ENCODE measurements at regions not wholly inside any gene's neighbourhood (a gene's known extent, or its start where the extent isn't known, plus 50 kb on each side); places are given as distances from the start of the nearest gene placed in this dataset.
"Not testable (repeated sequence)": the region's sequence is repeated elsewhere in the genome, so short reads cannot be mapped to it uniquely, and the experiment has no call there.

- TF ChIP-seq PKNOX1 (IDR thresholded peaks at IDR 0.05) = no peak
- no peak for TF ChIP-seq ARNT (IDR thresholded peaks at IDR 0.05)
- TF ChIP-seq ELF4 (IDR thresholded peaks at IDR 0.05) = no peak
- TF ChIP-seq HDGF (IDR thresholded peaks at IDR 0.05; ENCODE audit: borderline replicate concordance) = no peak
- no peak for TF ChIP-seq CTBP1 (IDR thresholded peaks at IDR 0.05; ENCODE audit: borderline replicate concordance)
- no peak for TF ChIP-seq L3MBTL2 (conservative IDR thresholded peaks at IDR 0.05)
- TF ChIP-seq NFRKB (IDR thresholded peaks at IDR 0.05) = no peak
- TF ChIP-seq LEF1 (IDR thresholded peaks at IDR 0.05; ENCODE audit: borderline replicate concordance) = no peak
- TF ChIP-seq FOXA1 (IDR thresholded peaks at IDR 0.05) = no peak
- POLR2A ChIA-PET = no interaction called here
- no peak for DNase-seq (ENCODE audit: extremely low spot score)
- CTCF ChIA-PET = no interaction called here
These were observed 180.6 kb downstream of the BARX1 start for GRCh38 chr9:93774331-93775102.

- ChIA-PET POLR2A (no interaction called here), CTCF (no interaction called here)
- no peak for DNase-seq (ENCODE audit: extremely low spot score)
- TF ChIP-seq L3MBTL2 (conservative IDR thresholded peaks at IDR 0.05) = no peak
- TF ChIP-seq FOXA1 (IDR thresholded peaks at IDR 0.05) = no peak
- no peak for TF ChIP-seq FOXM1 (IDR thresholded peaks at IDR 0.05; ENCODE audit: borderline replicate concordance)
- TF ChIP-seq NFRKB (IDR thresholded peaks at IDR 0.05) = no peak
- no peak for TF ChIP-seq SUZ12 (IDR thresholded peaks at IDR 0.05)
These were observed 183.9 kb downstream of the BARX1 start for GRCh38 chr9:93771276-93771675.

GRCh38 chr9:93761822-93762221, 185.4 kb downstream of the PHF2 start:
- DNase-seq (ENCODE audit: extremely low spot score) = no peak
- ChIA-PET CTCF (interaction anchor here (0.7 kb wide), 1 partner anchor 82 kb away, joined by 6 read pairs; no protein-coding TSS in a partner anchor), POLR2A (no interaction called here)
- TF ChIP-seq HDGF (IDR thresholded peaks at IDR 0.05; ENCODE audit: borderline replicate concordance) (no peak), PKNOX1 (IDR thresholded peaks at IDR 0.05) (no peak), FOXA1 (IDR thresholded peaks at IDR 0.05) (no peak), FOXK2 (IDR thresholded peaks at IDR 0.05) (no peak), SP1 (IDR thresholded peaks at IDR 0.05) (no peak), FOXM1 (IDR thresholded peaks at IDR 0.05; ENCODE audit: borderline replicate concordance) (no peak), ARNT (IDR thresholded peaks at IDR 0.05) (no peak)

GRCh38 chr9:93750045-93750444, 173.7 kb downstream of the PHF2 start:
- ChIA-PET CTCF (no interaction called here), POLR2A (no interaction called here)
- DNase-seq (ENCODE audit: extremely low spot score) = no peak
- TF ChIP-seq L3MBTL2 (conservative IDR thresholded peaks at IDR 0.05) = no peak
- TF ChIP-seq BHLHE40 (IDR thresholded peaks at IDR 0.05; ENCODE audit: borderline replicate concordance) = no peak
- no peak for TF ChIP-seq ARNT (IDR thresholded peaks at IDR 0.05)
- TF ChIP-seq TARDBP (IDR thresholded peaks at IDR 0.05) = no peak
- TF ChIP-seq FOXM1 (IDR thresholded peaks at IDR 0.05; ENCODE audit: borderline replicate concordance) = no peak
- TF ChIP-seq ELF4 (IDR thresholded peaks at IDR 0.05) = no peak
- TF ChIP-seq ZNF384 (IDR thresholded peaks at IDR 0.05) = no peak

GRCh38 chr9:93748827-93749226, 172.4 kb downstream of the PHF2 start:
- POLR2A ChIA-PET; DNase-seq (ENCODE audit: extremely low spot score); CTCF ChIA-PET: not testable (repeated sequence)

GRCh38 chr9:93731963-93732362, 155.6 kb downstream of the PHF2 start:
- no peak for DNase-seq (ENCODE audit: extremely low spot score)
- no peak for TF ChIP-seq ZNF384 (IDR thresholded peaks at IDR 0.05)
- TF ChIP-seq PKNOX1 (IDR thresholded peaks at IDR 0.05) = no peak
- no peak for TF ChIP-seq ELF4 (IDR thresholded peaks at IDR 0.05)
- TF ChIP-seq FOXA1 (IDR thresholded peaks at IDR 0.05) = no peak
- no peak for TF ChIP-seq CTBP1 (IDR thresholded peaks at IDR 0.05; ENCODE audit: borderline replicate concordance)
- TF ChIP-seq SUZ12 (IDR thresholded peaks at IDR 0.05) = no peak
- no peak for TF ChIP-seq L3MBTL2 (conservative IDR thresholded peaks at IDR 0.05)
- no peak for TF ChIP-seq NFRKB (IDR thresholded peaks at IDR 0.05)
- TF ChIP-seq ARNT (IDR thresholded peaks at IDR 0.05) = no peak
- TF ChIP-seq TARDBP (IDR thresholded peaks at IDR 0.05) = no peak
- TF ChIP-seq FOXM1 (IDR thresholded peaks at IDR 0.05; ENCODE audit: borderline replicate concordance) = no peak
- no peak for TF ChIP-seq LEF1 (IDR thresholded peaks at IDR 0.05; ENCODE audit: borderline replicate concordance)
- ChIA-PET POLR2A (no interaction called here), CTCF (no interaction called here)

- ChIA-PET CTCF (no interaction called here), POLR2A (no interaction called here)
- TF ChIP-seq SUZ12 (IDR thresholded peaks at IDR 0.05) (no peak), ARNT (IDR thresholded peaks at IDR 0.05) (no peak), FOXM1 (IDR thresholded peaks at IDR 0.05; ENCODE audit: borderline replicate concordance) (no peak), SP1 (IDR thresholded peaks at IDR 0.05) (no peak)
- DNase-seq (ENCODE audit: extremely low spot score) = no peak
These were observed 154.3 kb downstream of the PHF2 start for GRCh38 chr9:93730648-93731047.

Data from HEK293T (cell line).